Stomach smooth muscle (tissue), 2 donors: ENCODE measurements at regions not wholly inside any gene's neighbourhood (a gene's known extent, or its start where the extent isn't known, plus 50 kb on each side); places are given as distances from the start of the nearest gene placed in this dataset.

Source experiments
- H3K27ac ChIP-seq: one replicate; pipeline ENCODE4 v1.7.0; 2013; ENCODE audit warnings: mild to moderate bottlenecking, low read length, inconsistent platforms
- H3K27me3 ChIP-seq, 2 donors: one replicate each; pipeline ENCODE4 v1.7.0; 2013; ENCODE audit warnings: low read length in 2 of 2; ENCODE audit not compliant: insufficient read depth in 2 of 2, control insufficient read depth in 1 of 2
- H3K36me3 ChIP-seq, 2 donors: one replicate each; pipeline ENCODE4 v1.7.0; 2013; ENCODE audit warnings: low read length in 2 of 2; ENCODE audit not compliant: control insufficient read depth in 2 of 2, insufficient read depth in 2 of 2
- H3K4me1 ChIP-seq: one replicate; pipeline ENCODE4 v1.7.0; 2013; ENCODE audit warnings: low read length; ENCODE audit not compliant: control insufficient read depth, insufficient read depth
- H3K4me3 ChIP-seq, 2 donors: one replicate each; pipeline ENCODE4 v1.7.0; 2013; ENCODE audit warnings: low read length in 2 of 2
- H3K9ac ChIP-seq, 2 donors: one replicate each; pipeline ENCODE4 v1.7.0; 2013; ENCODE audit warnings: low read length in 2 of 2, mild to moderate bottlenecking in 1 of 2
- H3K9me3 ChIP-seq, 2 donors: one replicate each; pipeline ENCODE4 v1.7.0; 2013; ENCODE audit warnings: low read length in 2 of 2; ENCODE audit not compliant: control insufficient read depth in 2 of 2
- donor health status: healthy.
- donor health status: Pancreatic carcinoma.

GRCh38 chr4:60812811-60813210 lies 387.3 kb upstream of the ADGRL3 start:
- no peaks in the 10 kb centered on the region for H3K4me1 ChIP-seq
- no peak overlapping the region for H3K4me3 ChIP-seq
- H3K9me3 ChIP-seq = no peaks in the 10 kb centered on the region
- no peaks in the 10 kb centered on the region for H3K27me3 ChIP-seq
- no peaks in the 10 kb centered on the region for H3K36me3 ChIP-seq
- no peak overlapping the region for H3K27ac ChIP-seq
- H3K9ac ChIP-seq = no peak overlapping the region

GRCh38 chr4:60814549-60814948 lies 385.6 kb upstream of the ADGRL3 start:
- no peak overlapping the region for H3K9ac ChIP-seq

GRCh38 chr4:60817609-60818008 lies 382.5 kb upstream of the ADGRL3 start:
- Histone ChIP-seq H3K27ac (no peak overlapping the region), H3K36me3 (no peaks in the 10 kb centered on the region), H3K4me3 (no peak overlapping the region), H3K27me3 (no peaks in the 10 kb centered on the region), H3K9ac (no peak overlapping the region), H3K4me1 (no peaks in the 10 kb centered on the region), H3K9me3 (no peaks in the 10 kb centered on the region)

More at GRCh38 chr4:60814549-60814948, 385.6 kb upstream of the ADGRL3 start:
- no peaks in the 10 kb centered on the region for H3K27me3 ChIP-seq
- no peak overlapping the region for H3K27ac ChIP-seq
- no peaks in the 10 kb centered on the region for H3K4me1 ChIP-seq
- no peaks in the 10 kb centered on the region for H3K36me3 ChIP-seq
- no peaks in the 10 kb centered on the region for H3K9me3 ChIP-seq
- no peak overlapping the region for H3K4me3 ChIP-seq

GRCh38 chr4:60822986-60823385 lies 377.1 kb upstream of the ADGRL3 start:
- Histone ChIP-seq H3K27ac (no peak overlapping the region), H3K4me3 (no peak overlapping the region), H3K9ac (no peak overlapping the region), H3K27me3 (no peaks in the 10 kb centered on the region), H3K36me3 (no peaks in the 10 kb centered on the region), H3K9me3 (no peaks in the 10 kb centered on the region), H3K4me1 (no peaks in the 10 kb centered on the region)

- no peak overlapping the region for H3K4me3 ChIP-seq
- no peaks in the 10 kb centered on the region for H3K4me1 ChIP-seq
- H3K9me3 ChIP-seq = no peaks in the 10 kb centered on the region
- no peak overlapping the region for H3K9ac ChIP-seq
- H3K27me3 ChIP-seq = no peaks in the 10 kb centered on the region
- H3K27ac ChIP-seq = no peak overlapping the region
- no peaks in the 10 kb centered on the region for H3K36me3 ChIP-seq
These were observed 360.1 kb upstream of the ADGRL3 start for GRCh38 chr4:60840020-60840419.

- Histone ChIP-seq H3K9ac (no peak overlapping the region), H3K36me3 (no peaks in the 10 kb centered on the region), H3K4me3 (no peak overlapping the region), H3K27me3 (no peaks in the 10 kb centered on the region), H3K4me1 (no peaks in the 10 kb centered on the region), H3K9me3 (no peaks in the 10 kb centered on the region), H3K27ac (no peak overlapping the region)
These were observed 353.4 kb upstream of the ADGRL3 start for GRCh38 chr4:60846678-60847077.

GRCh38 chr4:60847614-60848013 lies 352.5 kb upstream of the ADGRL3 start:
- Histone ChIP-seq H3K9me3 (no peaks in the 10 kb centered on the region), H3K36me3 (no peaks in the 10 kb centered on the region), H3K9ac (no peak overlapping the region), H3K4me3 (no peak overlapping the region), H3K4me1 (no peaks in the 10 kb centered on the region), H3K27me3 (no peaks in the 10 kb centered on the region), H3K27ac (no peak overlapping the region)

- Histone ChIP-seq H3K9ac (no peak overlapping the region), H3K9me3 (no peaks in the 10 kb centered on the region), H3K36me3 (no peaks in the 10 kb centered on the region), H3K27me3 (no peaks in the 10 kb centered on the region), H3K4me1 (no peaks in the 10 kb centered on the region), H3K4me3 (no peak overlapping the region), H3K27ac (no peak overlapping the region)
These were observed 342.9 kb upstream of the ADGRL3 start for GRCh38 chr4:60857130-60857753.

GRCh38 chr4:60863442-60863841 lies 336.7 kb upstream of the ADGRL3 start:
- Histone ChIP-seq H3K4me1 (no peaks in the 10 kb centered on the region), H3K4me3 (no peak overlapping the region), H3K27ac (no peak overlapping the region), H3K27me3 (no peaks in the 10 kb centered on the region), H3K36me3 (no peaks in the 10 kb centered on the region), H3K9ac (no peak overlapping the region), H3K9me3 (no peaks in the 10 kb centered on the region)

- Histone ChIP-seq H3K27me3 (no peaks in the 10 kb centered on the region), H3K9ac (no peak overlapping the region), H3K4me3 (no peak overlapping the region), H3K27ac (no peak overlapping the region), H3K9me3 (no peaks in the 10 kb centered on the region), H3K4me1 (no peaks in the 10 kb centered on the region), H3K36me3 (no peaks in the 10 kb centered on the region)
These were observed 334.9 kb upstream of the ADGRL3 start for GRCh38 chr4:60865273-60865672.

GRCh38 chr4:60868232-60868960 lies 331.7 kb upstream of the ADGRL3 start:
- Histone ChIP-seq H3K27ac (no peak overlapping the region), H3K9ac (no peak overlapping the region), H3K4me1 (no peaks in the 10 kb centered on the region), H3K27me3 (no peaks in the 10 kb centered on the region), H3K9me3 (no peaks in the 10 kb centered on the region), H3K36me3 (no peaks in the 10 kb centered on the region), H3K4me3 (no peak overlapping the region)
